Right cardiac atrium (tissue), 5 donors: ENCODE measurements at regions not wholly inside any gene's neighbourhood (a gene's known extent, or its start where the extent isn't known, plus 50 kb on each side); places are given as distances from the start of the nearest gene placed in this dataset.
A peak's percentile ranks its signal among the peaks of the same experiment; 100 is the strongest.

Experiments
- ATAC-seq, 2 donors: fragments of 200-7000 bp; cut with Tn5 transposase; one replicate each; pipeline versions ENCODE4 v1.8.0 to v1.9.1; 2020; ENCODE audit warnings: moderate library complexity in 2 of 2, mild to moderate bottlenecking in 1 of 2
- DNase-seq, 3 donors: peaks; one replicate each; pipeline ENCODE4 v3.0.0-alpha.2; 2020
- H3K27ac ChIP-seq: one replicate; pipeline ENCODE4 v1.5.1; 2013; ENCODE audit warnings: mild to moderate bottlenecking, low read length, control low read depth, moderate library complexity
- H3K27me3 ChIP-seq: one replicate; pipeline ENCODE4 v1.6.1; 2013; ENCODE audit not compliant: control insufficient read depth, insufficient read depth
- H3K4me1 ChIP-seq: one replicate; pipeline ENCODE4 v1.6.1; 2013; ENCODE audit warnings: low read length; ENCODE audit not compliant: control insufficient read depth, insufficient read depth
- H3K4me3 ChIP-seq: one replicate; pipeline ENCODE4 v1.5.1; 2013; ENCODE audit warnings: low read length, control low read depth
- H3K9me3 ChIP-seq: one replicate; pipeline ENCODE4 v1.6.1; 2013; ENCODE audit warnings: low read length; ENCODE audit not compliant: control insufficient read depth
- WGBS: extraction: QIAGEN DNeasy Blood & Tissue Kit; methylation state at CpG from one replicate; pipeline ENCODE4 v1.1.7; 2013; 5-methylcytosine and 5-hydroxymethylcytosine counted together
- intact Hi-C, 4 donors: fragments of 100-400 bp; cut with DNase I; formaldehyde crosslinking; loops; one replicate each; pipeline versions ENCODE4 v1.11.0 to v1.14.0; 2022 to 2023
- donor health status: healthy with polysubstance abuse.
- donor health status: DM: no; HTN: yes; CAD: no.
- donor health status: DM: no; HTN: no; CAD: no.
- donor health status: DM: no; HTN: yes; CAD: no; lungs with severe emphysema.
- donor health status: DM: yes; HTN: yes; CAD: no.

DNA sequence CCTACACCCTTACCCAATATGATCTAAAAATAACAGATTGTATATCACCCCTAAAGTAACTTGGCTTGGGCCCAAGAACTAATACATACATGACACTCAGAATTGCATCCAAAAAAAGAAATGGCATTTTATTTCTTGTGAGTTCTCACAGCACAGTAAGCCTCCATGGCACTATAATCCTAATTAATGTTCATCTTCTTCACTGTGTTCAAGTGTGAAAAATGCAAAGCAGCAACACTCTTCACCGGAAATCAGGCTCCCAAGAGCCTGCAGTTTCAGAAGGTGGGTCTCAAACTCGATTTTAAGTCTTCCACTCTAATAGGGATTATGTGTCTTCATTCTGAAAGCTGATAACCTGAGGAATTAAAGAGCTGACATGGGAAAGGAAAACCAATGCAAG is 142.8 kb upstream of the TSC22D2 start:
- Histone ChIP-seq H3K9me3 (no peaks in the 10 kb centered on the region), H3K27ac (no peak overlapping the region), H3K27me3 (no peaks in the 10 kb centered on the region), H3K4me1 (no peaks in the 10 kb centered on the region), H3K4me3 (no peak overlapping the region)
- ATAC-seq (no peak), DNase-seq (no peak)
- 34% methylated on average over 2 of the region's 2 CpGs for WGBS
- intact Hi-C loops = no loop called here

DNA sequence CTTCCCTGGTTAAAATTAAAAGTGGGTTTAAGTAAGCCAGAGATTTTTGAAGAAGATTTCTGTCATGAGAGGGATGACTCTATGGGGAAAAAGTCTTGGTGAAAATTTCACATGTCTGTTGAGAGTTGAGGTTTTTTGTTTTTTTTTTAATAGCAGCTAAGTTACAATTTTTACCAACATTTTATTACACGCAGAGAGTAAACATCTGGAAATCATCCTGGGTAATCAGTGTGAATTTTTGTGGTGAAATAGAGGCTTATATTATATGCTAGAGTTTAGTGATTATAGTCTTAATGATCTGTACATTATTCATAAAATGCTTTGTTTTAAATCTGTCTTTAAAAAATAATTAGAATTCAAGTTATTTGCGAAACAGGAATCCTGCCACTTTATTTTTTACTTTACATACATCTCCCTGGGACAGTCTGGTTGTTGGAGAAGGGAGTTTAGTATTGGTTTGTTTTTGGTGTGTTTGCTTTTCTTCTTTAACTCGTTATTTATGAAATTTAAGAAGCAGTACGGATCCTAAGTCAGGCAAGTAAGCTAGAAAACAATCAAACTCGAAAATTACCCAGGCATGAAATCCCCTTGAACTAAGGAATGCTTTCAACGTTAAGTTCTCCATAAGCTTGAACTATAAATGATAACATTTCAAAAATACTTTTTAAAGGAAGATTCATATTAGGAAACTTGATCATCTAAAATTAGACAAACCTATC is 143.4 kb upstream of the TSC22D2 start:
- no peaks in the 10 kb centered on the region for H3K27me3 ChIP-seq
- no peak for DNase-seq
- peaks cover under 1% of the 10 kb centered on the region for H3K4me1 ChIP-seq
- no peak for ATAC-seq
- 59% methylated on average over 6 of the region's 6 CpGs for WGBS
- intact Hi-C loops = no loop called here
- no peaks in the 10 kb centered on the region for H3K9me3 ChIP-seq
- no peak overlapping the region for H3K27ac ChIP-seq
- no peak overlapping the region for H3K4me3 ChIP-seq

GRCh38 chr3:150261958-150262357 is 146.1 kb upstream of the TSC22D2 start:
- Histone ChIP-seq H3K27ac (no peak overlapping the region), H3K27me3 (no peaks in the 10 kb centered on the region), H3K9me3 (no peaks in the 10 kb centered on the region), H3K4me3 (no peak overlapping the region), H3K4me1 (peaks cover 1% of the 10 kb centered on the region)
- intact Hi-C loops = no loop called here
- DNase-seq (no peak), ATAC-seq (no peak)
- 96% methylated on average over 2 of the region's 2 CpGs for WGBS

DNA sequence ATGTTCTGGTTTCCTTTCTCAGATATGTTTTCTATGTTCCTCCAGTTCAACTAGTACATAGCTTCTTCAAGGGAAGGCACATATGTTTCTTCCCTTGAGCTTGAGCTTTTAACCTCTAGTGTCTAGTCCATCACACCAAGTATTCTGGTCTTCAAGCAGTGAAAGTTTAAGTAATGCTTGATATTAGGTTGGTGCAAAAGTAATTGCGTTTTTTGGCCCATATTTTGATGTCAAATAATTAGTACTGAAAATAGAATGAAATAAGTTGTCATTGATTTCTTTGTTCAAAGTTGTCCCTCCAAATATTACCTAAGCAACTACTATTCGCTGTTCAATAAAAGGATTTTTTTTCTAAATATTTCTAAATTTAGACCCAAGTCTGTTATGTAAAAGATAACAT is 146.7 kb upstream of the TSC22D2 start:
- no peak overlapping the region for H3K27ac ChIP-seq
- intact Hi-C loops = no loop called here
- no peak for ATAC-seq
- WGBS = 85% methylated on average over 2 of the region's 2 CpGs
- peaks cover 1% of the 10 kb centered on the region for H3K4me1 ChIP-seq
- no peak overlapping the region for H3K4me3 ChIP-seq
- no peak for DNase-seq
- H3K27me3 ChIP-seq = no peaks in the 10 kb centered on the region
- H3K9me3 ChIP-seq = no peaks in the 10 kb centered on the region

DNA sequence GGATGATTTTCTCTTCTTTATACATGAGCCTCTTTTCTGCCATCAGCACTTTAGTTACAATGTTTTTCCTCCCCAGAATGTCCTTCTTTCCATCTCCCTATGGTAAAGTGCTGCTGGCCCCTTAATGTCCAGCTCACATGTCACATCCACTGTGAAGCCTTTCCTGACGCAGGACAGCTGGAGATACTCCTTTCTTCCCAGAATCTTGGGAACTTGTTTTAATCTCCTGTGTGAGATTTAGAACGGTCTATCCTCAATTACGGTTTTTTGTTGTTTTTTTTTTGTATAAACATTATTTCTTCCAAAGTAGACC is 147.7 kb upstream of the TSC22D2 start:
- DNase-seq (no peak), ATAC-seq (no peak)
- Histone ChIP-seq H3K9me3 (no peaks in the 10 kb centered on the region), H3K4me3 (no peak overlapping the region), H3K27me3 (no peaks in the 10 kb centered on the region), H3K4me1 (peaks cover 5% of the 10 kb centered on the region), H3K27ac (no peak overlapping the region)
- intact Hi-C loops = no loop called here
- WGBS = 36% methylated on average over 3 of the region's 3 CpGs

DNA sequence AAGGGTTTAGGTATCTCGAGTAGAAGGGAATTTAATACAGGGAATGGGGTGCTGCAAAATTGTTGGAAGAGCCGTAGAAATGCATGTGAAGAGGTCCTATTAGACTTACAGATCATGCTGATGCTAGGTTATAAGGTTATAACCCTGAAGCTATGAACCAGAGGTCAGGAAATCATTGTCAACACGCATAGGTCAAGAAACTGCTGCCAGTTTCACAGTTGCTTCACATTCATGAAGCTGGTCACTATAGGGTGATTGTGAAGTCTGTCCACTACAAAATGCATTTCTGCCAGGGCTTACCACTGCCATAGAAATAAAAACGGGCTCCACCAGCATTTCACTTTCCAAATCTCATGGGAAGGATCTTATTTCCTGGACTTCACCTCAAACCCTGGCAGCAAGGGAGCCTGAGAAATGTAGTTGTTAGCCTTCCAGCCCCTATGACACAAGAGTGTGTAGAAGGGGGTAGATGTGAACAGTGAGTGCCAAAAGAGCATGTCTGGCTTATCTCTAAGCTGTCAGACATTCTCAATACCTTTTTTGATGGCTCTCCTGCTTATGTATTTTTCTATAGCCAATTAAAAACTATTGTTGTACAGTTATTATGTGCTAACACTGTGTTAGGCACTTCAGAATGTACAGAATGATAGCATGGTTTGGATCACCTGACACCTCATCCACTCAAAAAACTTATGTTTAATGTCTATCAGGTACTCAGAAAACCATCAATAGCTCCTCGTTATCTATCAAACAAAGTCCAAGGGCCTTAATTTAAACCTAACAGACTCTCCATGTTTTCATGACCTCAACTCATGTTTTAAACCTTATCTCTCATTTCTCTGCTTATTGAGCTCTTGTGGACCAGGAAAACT is 148.3 kb upstream of the TSC22D2 start:
- DNase-seq = no peak
- Histone ChIP-seq H3K4me3 (no peak overlapping the region), H3K9me3 (no peaks in the 10 kb centered on the region), H3K27ac (no peak overlapping the region), H3K27me3 (no peaks in the 10 kb centered on the region), H3K4me1 (peaks cover 5% of the 10 kb centered on the region)
- 65% methylated on average over 5 of the region's 5 CpGs for WGBS
- ATAC-seq = no peak
- intact Hi-C loops = no loop called here

- Histone ChIP-seq H3K4me1 (peaks cover 5% of the 10 kb centered on the region), H3K27ac (no peak overlapping the region), H3K9me3 (no peaks in the 10 kb centered on the region), H3K4me3 (no peak overlapping the region), H3K27me3 (no peaks in the 10 kb centered on the region)
- 64% methylated on average over 5 of the region's 5 CpGs for WGBS
- ATAC-seq = no peak
- intact Hi-C loops = no loop called here
- DNase-seq = no peak
Observed at GRCh38 chr3:150256782-150257181, 151.3 kb upstream of the TSC22D2 start.

DNA sequence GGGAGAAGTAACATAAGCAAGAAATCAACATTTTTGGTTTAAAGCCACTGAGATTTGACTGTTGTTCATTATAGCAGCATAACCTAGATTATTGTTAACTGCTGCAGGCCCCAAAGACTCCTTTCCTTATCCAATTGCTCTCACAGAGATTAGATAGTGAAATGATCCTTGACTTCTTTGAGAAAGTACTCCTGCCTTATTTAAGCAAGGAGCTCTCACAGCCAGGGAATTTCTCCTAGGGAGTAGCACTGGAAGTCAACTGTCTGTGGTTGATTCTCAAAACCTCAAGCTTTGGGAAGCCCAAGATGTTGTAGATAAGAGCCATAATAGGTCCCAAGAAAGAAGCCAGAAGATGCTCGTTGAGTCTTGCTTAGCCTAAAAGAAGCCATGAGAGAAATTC is 151.8 kb upstream of the TSC22D2 start:
- intact Hi-C loops = no loop called here
- no peak for ATAC-seq
- 44% methylated on average over 1 of the region's 1 CpG for WGBS
- Histone ChIP-seq H3K27me3 (no peaks in the 10 kb centered on the region), H3K4me3 (no peak overlapping the region), H3K4me1 (peaks cover 6% of the 10 kb centered on the region), H3K9me3 (no peaks in the 10 kb centered on the region), H3K27ac (peak overlapping the region; percentile 72)
- DNase-seq = no peak

- intact Hi-C loops = no loop called here
- no peak for ATAC-seq
- peak overlapping the region; percentile 79 for H3K27ac ChIP-seq
Observed at GRCh38 chr3:150255826-150256225, 152.3 kb upstream of the TSC22D2 start.

GRCh38 chr3:150255413-150255812 is 152.7 kb upstream of the TSC22D2 start:
- peak; percentile 76 to 89 for ATAC-seq
- DNase-seq = peak; percentile 47 to 83 (median 76)
- WGBS = 45% methylated on average over 3 of the region's 3 CpGs
- no peaks in the 10 kb centered on the region for H3K27me3 ChIP-seq
- H3K27ac ChIP-seq = peak overlapping the region; percentile 79
- H3K4me3 ChIP-seq = no peak overlapping the region
- peaks cover 8% of the 10 kb centered on the region for H3K4me1 ChIP-seq
- H3K9me3 ChIP-seq = no peaks in the 10 kb centered on the region
- intact Hi-C loops = no loop called here

More at GRCh38 chr3:150255826-150256225, 152.3 kb upstream of the TSC22D2 start:
- H3K4me3 ChIP-seq = no peak overlapping the region
- H3K4me1 ChIP-seq = peaks cover 8% of the 10 kb centered on the region
- H3K9me3 ChIP-seq = no peaks in the 10 kb centered on the region
- DNase-seq = no peak
- no peaks in the 10 kb centered on the region for H3K27me3 ChIP-seq

GRCh38 chr3:150254309-150254708 is 153.8 kb upstream of the TSC22D2 start:
- peaks cover 9% of the 10 kb centered on the region for H3K4me1 ChIP-seq
- no peaks in the 10 kb centered on the region for H3K9me3 ChIP-seq
- H3K4me3 ChIP-seq = no peak overlapping the region
- 67% methylated on average over 4 of the region's 4 CpGs for WGBS
- intact Hi-C loops = no loop called here
- no peaks in the 10 kb centered on the region for H3K27me3 ChIP-seq
- ATAC-seq (peak; percentile 53 to 64), DNase-seq (no peak)
- peak overlapping the region; percentile 81 for H3K27ac ChIP-seq
